OCI-LY1 (cell line): ENCODE measurements at regions not wholly inside any gene's neighbourhood (a gene's known extent, or its start where the extent isn't known, plus 50 kb on each side); places are given as distances from the start of the nearest gene placed in this dataset.

Experiments used
- H2AFZ ChIP-seq: fragments of 200-600 bp; sonication (generic), shearing (Covaris generic); 2 replicates; pipeline ENCODE4 v1.6.0; 2014; ENCODE audit warnings: antibody characterized with exemption, mild to moderate bottlenecking, low read length
- H3F3A ChIP-seq: fragments of 200-600 bp; sonication (generic), shearing (Covaris generic); 2 replicates; pipeline ENCODE4 v1.6.0; 2014; ENCODE audit warnings: mild to moderate bottlenecking, antibody characterized with exemption, low read length, moderate library complexity; ENCODE audit not compliant: insufficient read depth
- H3K27ac ChIP-seq: fragments of 200-600 bp; sonication (generic); 2 replicates; pipeline ENCODE4 v1.5.1; 2014; ENCODE audit warnings: low read length, mixed run types, mild to moderate bottlenecking, low read depth; ENCODE audit not compliant: poor library complexity, severe bottlenecking
- H3K27me3 ChIP-seq: fragments of 200-600 bp; sonication (generic); 2 replicates; pipeline ENCODE4 v1.6.0; 2014; ENCODE audit warnings: antibody characterized with exemption, mild to moderate bottlenecking, low read length, moderate library complexity; ENCODE audit not compliant: insufficient read depth
- H3K36me3 ChIP-seq: fragments of 200-600 bp; sonication (generic); 2 replicates; pipeline ENCODE4 v1.6.1; 2014; ENCODE audit warnings: mild to moderate bottlenecking, antibody characterized with exemption, low read length, moderate library complexity, mixed read lengths; ENCODE audit not compliant: insufficient read depth
- H3K4me1 ChIP-seq: fragments of 200-600 bp; sonication (generic); 2 replicates; pipeline ENCODE4 v1.5.1; 2014; ENCODE audit warnings: mild to moderate bottlenecking, low read length, moderate library complexity; ENCODE audit not compliant: insufficient read depth, severe bottlenecking
- H3K4me2 ChIP-seq: fragments of 200-600 bp; sonication (generic), shearing (Covaris generic); 2 replicates; pipeline ENCODE4 v1.6.1; 2014; ENCODE audit warnings: low read length
- H3K4me3 ChIP-seq: fragments of 200-600 bp; sonication (generic); 2 replicates; pipeline ENCODE4 v1.5.1; 2014; ENCODE audit warnings: low read length, low read depth, mild to moderate bottlenecking, mixed read lengths; ENCODE audit not compliant: poor library complexity, severe bottlenecking
- H3K79me2 ChIP-seq: fragments of 200-600 bp; shearing (Covaris generic); 2 replicates; pipeline ENCODE4 v1.6.1; 2016; ENCODE audit warnings: mixed run types, low read length, mixed read lengths; ENCODE audit not compliant: insufficient read depth
- H3K9ac ChIP-seq: fragments of 200-600 bp; sonication (generic), shearing (Covaris generic); 2 replicates; pipeline ENCODE4 v1.6.1; 2014; ENCODE audit warnings: mild to moderate bottlenecking, low read length, mixed read lengths
- H3K9me2 ChIP-seq: fragments of 200-600 bp; sonication (generic), shearing (Covaris generic); 2 replicates; pipeline ENCODE4 v1.6.1; 2014; ENCODE audit warnings: low read depth, mild to moderate bottlenecking, low read length, mixed read lengths
- H3K9me3 ChIP-seq: fragments of 200-600 bp; shearing (Covaris generic); 2 replicates; pipeline ENCODE4 v1.6.1; 2014; ENCODE audit warnings: low read length, mixed read lengths
- H4K20me1 ChIP-seq: fragments of 200-600 bp; sonication (generic), shearing (Covaris generic); 2 replicates; pipeline ENCODE4 v1.6.0; 2016; ENCODE audit warnings: mild to moderate bottlenecking, low read length; ENCODE audit not compliant: insufficient read depth
- EZH2 ChIP-seq: fragments of 200-600 bp; sonication (generic), shearing (Covaris generic); IDR thresholded peaks from 2 replicates; pipeline ENCODE4 v1.8.0; 2017; ENCODE audit warnings: borderline replicate concordance, mixed run types, mild to moderate bottlenecking, antibody characterized with exemption, low read length, moderate library complexity, mixed read lengths
- TF ChIP-seq, protein P1 (sequence below): fragments of 200-600 bp; sonication (generic), shearing (Covaris generic); IDR thresholded peaks from 2 replicates; pipeline ENCODE4 v1.5.1; 2017; ENCODE audit warnings: mild to moderate bottlenecking, antibody characterized with exemption, low read length, moderate library complexity, mixed read lengths

GRCh38 chr10:124213899-124214510 is 120.6 kb upstream of the CHST15 start:
- H3K9ac ChIP-seq = no peak overlapping the region
- H3K27ac ChIP-seq = no peak overlapping the region
- no peak for TF ChIP-seq EZH2
- TF ChIP-seq, protein P1, sequence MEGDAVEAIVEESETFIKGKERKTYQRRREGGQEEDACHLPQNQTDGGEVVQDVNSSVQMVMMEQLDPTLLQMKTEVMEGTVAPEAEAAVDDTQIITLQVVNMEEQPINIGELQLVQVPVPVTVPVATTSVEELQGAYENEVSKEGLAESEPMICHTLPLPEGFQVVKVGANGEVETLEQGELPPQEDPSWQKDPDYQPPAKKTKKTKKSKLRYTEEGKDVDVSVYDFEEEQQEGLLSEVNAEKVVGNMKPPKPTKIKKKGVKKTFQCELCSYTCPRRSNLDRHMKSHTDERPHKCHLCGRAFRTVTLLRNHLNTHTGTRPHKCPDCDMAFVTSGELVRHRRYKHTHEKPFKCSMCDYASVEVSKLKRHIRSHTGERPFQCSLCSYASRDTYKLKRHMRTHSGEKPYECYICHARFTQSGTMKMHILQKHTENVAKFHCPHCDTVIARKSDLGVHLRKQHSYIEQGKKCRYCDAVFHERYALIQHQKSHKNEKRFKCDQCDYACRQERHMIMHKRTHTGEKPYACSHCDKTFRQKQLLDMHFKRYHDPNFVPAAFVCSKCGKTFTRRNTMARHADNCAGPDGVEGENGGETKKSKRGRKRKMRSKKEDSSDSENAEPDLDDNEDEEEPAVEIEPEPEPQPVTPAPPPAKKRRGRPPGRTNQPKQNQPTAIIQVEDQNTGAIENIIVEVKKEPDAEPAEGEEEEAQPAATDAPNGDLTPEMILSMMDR = no peak
- H3K4me3 ChIP-seq = no peak overlapping the region
- H3K9me3 ChIP-seq = no peaks in the 10 kb centered on the region; the same call in 1 of the 2 replicates
- H2AFZ ChIP-seq = no peak overlapping the region
- no peaks in the 10 kb centered on the region for H3K9me2 ChIP-seq
- no peaks in the 10 kb centered on the region for H3F3A ChIP-seq
- H3K4me1 ChIP-seq = no peaks in the 10 kb centered on the region
- no peaks in the 10 kb centered on the region; the same call in 1 of the 2 replicates for H3K36me3 ChIP-seq
- no peaks in the 10 kb centered on the region; the same call in 1 of the 2 replicates for H3K27me3 ChIP-seq
- no peak overlapping the region for H3K4me2 ChIP-seq
- H4K20me1 ChIP-seq = no peaks in the 10 kb centered on the region
- no peaks in the 10 kb centered on the region for H3K79me2 ChIP-seq

DNA sequence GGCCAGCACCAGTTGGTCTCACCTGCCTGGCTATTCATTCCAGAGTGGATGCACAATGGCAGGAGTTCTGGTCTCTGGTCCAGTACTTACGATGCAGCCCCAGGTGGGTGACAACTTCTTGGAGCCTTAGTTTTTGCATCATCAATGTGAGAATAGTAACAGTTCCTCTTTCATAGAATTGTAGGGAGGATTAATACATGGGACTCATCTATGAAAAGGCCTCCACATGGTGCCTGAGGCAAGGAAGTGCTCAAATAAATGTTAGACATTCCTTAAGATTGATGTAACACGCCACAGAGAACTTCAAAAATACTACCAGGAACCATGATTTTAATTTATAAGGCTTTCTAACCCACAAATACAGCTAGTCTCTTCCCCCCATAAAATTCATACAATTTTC is 120.1 kb upstream of the CHST15 start:
- no peaks in the 10 kb centered on the region for H3F3A ChIP-seq
- no peaks in the 10 kb centered on the region for H3K9me2 ChIP-seq
- H3K9me3 ChIP-seq = no peaks in the 10 kb centered on the region; the same call in 1 of the 2 replicates
- H3K79me2 ChIP-seq = no peaks in the 10 kb centered on the region
- H2AFZ ChIP-seq = no peak overlapping the region
- H3K4me1 ChIP-seq = no peaks in the 10 kb centered on the region
- no peak overlapping the region for H3K9ac ChIP-seq
- H3K27ac ChIP-seq = no peak overlapping the region
- no peaks in the 10 kb centered on the region; the same call in 1 of the 2 replicates for H3K27me3 ChIP-seq
- H3K4me3 ChIP-seq = no peak overlapping the region
- no peaks in the 10 kb centered on the region; the same call in 1 of the 2 replicates for H3K36me3 ChIP-seq
- H4K20me1 ChIP-seq = no peaks in the 10 kb centered on the region
- TF ChIP-seq, protein P1 = no peak
- TF ChIP-seq EZH2 = no peak
- H3K4me2 ChIP-seq = no peak overlapping the region

DNA sequence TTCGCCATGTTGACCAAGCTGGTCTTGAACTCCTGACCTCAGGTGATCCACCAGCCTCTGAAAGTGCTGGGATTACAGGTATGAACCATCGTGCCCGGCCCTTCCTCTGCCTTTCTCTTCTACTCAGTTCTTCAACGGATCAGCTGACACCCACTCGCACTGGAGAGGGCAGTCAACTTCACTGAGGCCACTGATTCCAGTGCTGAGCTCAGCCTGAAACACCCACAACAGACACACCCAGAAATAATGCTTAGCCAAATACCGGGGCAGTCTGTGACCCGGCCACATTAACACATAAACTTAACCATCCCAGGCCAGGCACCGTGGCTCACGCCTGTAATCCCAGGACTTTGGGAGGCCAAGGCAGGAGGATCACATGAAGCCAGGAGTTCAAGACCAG is 119.3 kb upstream of the CHST15 start:
- no peaks in the 10 kb centered on the region for H4K20me1 ChIP-seq
- no peak overlapping the region for H3K27ac ChIP-seq
- no peaks in the 10 kb centered on the region; the same call in 1 of the 2 replicates for H3K9me3 ChIP-seq
- no peaks in the 10 kb centered on the region; the same call in 1 of the 2 replicates for H3K36me3 ChIP-seq
- no peak for TF ChIP-seq EZH2
- TF ChIP-seq, protein P1 = no peak
- no peaks in the 10 kb centered on the region; the same call in 1 of the 2 replicates for H3K27me3 ChIP-seq
- no peak overlapping the region for H3K4me2 ChIP-seq
- H3K79me2 ChIP-seq = no peaks in the 10 kb centered on the region
- H3K4me1 ChIP-seq = no peaks in the 10 kb centered on the region
- H3K9ac ChIP-seq = no peak overlapping the region
- no peak overlapping the region for H3K4me3 ChIP-seq
- H3F3A ChIP-seq = no peaks in the 10 kb centered on the region
- H3K9me2 ChIP-seq = no peaks in the 10 kb centered on the region
- no peak overlapping the region for H2AFZ ChIP-seq
